NB4 (cell line): ENCODE measurements at regions not wholly inside any gene's neighbourhood (a gene's known extent, or its start where the extent isn't known, plus 50 kb on each side); places are given as distances from the start of the nearest gene placed in this dataset.

Source experiments
- DNase-seq: peaks from one replicate; pipeline ENCODE4 v3.0.0; 2010; ENCODE audit warnings: low read depth
- H3K4me3 ChIP-seq: one replicate; pipeline ENCODE4 v1.5.1; 2011; ENCODE audit warnings: mild to moderate bottlenecking, low read depth, low read length, moderate library complexity
- CTCF ChIP-seq: IDR thresholded peaks from one replicate; pipeline ENCODE4 v1.5.1; 2012; ENCODE audit warnings: low read depth, low read length
- MAX ChIP-seq: IDR thresholded peaks from 2 replicates; pipeline ENCODE4 v1.6.1; 2011; ENCODE audit warnings: low read depth, low read length
- MYC ChIP-seq: IDR thresholded peaks from 2 replicates; pipeline ENCODE4 v1.6.1; 2011; ENCODE audit warnings: low read depth, low read length
- POLR2A ChIP-seq: IDR thresholded peaks from 2 replicates; pipeline ENCODE4 v1.6.1; 2011; ENCODE audit warnings: mild to moderate bottlenecking; ENCODE audit not compliant: insufficient read length; ENCODE audit errors: extremely low read depth

DNA sequence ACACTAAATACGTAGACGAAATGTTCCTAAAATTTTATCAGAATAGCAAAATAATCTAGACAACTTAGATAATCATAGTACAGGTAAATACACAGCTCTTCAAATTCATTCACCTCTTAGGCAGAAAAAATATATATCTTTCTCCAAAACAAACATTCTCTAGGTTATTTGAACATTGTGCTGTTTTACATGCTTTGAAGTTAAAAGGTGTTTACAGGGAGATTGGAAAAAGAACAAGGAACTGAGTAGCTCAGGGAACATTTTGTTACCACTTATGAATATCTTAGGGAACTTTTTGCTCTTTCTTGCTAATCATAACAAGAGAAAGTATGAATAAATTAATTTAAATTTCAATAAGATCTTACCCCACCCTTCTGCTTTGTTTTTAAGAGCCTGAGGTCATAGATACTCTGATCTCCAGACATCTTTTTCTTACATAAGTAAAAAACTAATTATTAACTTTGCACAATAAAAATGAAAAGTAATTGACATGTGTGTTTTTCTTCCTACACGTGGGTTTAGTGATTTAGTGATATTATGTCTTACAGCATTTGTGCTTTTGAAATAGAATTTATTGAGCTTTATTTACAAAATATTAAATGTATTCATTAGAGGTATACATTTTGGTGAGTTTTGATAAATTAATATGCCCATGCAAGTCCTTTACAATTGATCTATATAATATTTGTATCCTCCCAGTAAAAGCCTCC is 1141.4 kb upstream of the EYS start:
- H3K4me3 ChIP-seq = no peak overlapping the region
- TF ChIP-seq CTCF (no peak), POLR2A (no peak), MYC (no peak), MAX (no peak)
- no peak for DNase-seq

- DNase-seq = no peak
- H3K4me3 ChIP-seq = no peak overlapping the region
These were observed 1131.7 kb upstream of the EYS start for GRCh38 chr6:66838764-66839163.

GRCh38 chr6:66825539-66825938 is 1118.5 kb upstream of the EYS start:
- no peak for DNase-seq
- no peak overlapping the region for H3K4me3 ChIP-seq
- no peak for TF ChIP-seq POLR2A
- no peak for TF ChIP-seq MAX
- no peak for TF ChIP-seq MYC
- no peak for TF ChIP-seq CTCF

More at GRCh38 chr6:66838764-66839163, 1131.7 kb upstream of the EYS start:
- no peak for TF ChIP-seq MAX
- no peak for TF ChIP-seq CTCF
- TF ChIP-seq MYC = no peak
- no peak for TF ChIP-seq POLR2A

DNA sequence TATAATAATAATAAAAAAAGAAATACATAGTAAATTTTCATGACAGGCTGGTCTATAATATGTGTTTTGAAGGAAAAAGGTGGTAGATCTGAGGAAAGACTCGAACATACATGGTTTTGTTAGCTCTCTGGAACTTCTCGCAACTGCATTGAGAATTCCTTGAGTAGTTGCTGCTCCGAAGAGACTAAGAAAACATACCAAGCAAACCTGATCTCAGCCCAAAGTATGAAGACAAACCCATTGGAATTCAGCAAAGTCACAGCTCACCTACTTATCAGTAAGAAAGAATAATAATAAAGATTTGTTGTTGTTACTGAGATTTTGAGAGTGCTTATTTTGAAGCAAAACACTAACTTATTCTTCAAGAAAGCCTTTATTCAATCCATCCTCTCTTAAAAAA is 1107.1 kb upstream of the EYS start:
- H3K4me3 ChIP-seq = no peak overlapping the region
- TF ChIP-seq MAX = no peak
- DNase-seq = no peak

DNA sequence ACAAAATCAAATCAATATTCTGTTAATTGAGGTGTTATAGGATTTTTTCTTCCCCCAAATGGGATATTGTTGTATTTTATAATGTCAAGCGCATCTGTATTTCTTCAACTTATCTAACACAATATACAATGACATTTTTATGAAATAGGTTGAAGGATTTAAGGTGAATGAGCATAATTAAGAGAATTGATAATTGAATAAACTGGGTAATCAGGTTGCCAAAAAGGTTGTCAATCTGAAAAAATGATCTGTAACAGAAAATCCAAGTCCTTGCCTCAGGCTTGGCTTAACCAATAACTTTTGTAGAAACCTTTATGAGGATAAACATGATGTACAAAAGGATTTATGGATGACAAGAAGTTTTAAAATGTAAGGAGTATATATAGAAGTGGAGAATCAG is 1101.7 kb upstream of the EYS start:
- no peak for DNase-seq
- H3K4me3 ChIP-seq = no peak overlapping the region
- TF ChIP-seq MAX = no peak
- no peak for TF ChIP-seq CTCF
- no peak for TF ChIP-seq MYC
- TF ChIP-seq POLR2A = no peak

GRCh38 chr6:66796987-66797386 is 1090.0 kb upstream of the EYS start:
- no peak for TF ChIP-seq MAX
- TF ChIP-seq MYC = no peak
- no peak for TF ChIP-seq POLR2A
- TF ChIP-seq CTCF = no peak
- DNase-seq = no peak
- no peak overlapping the region for H3K4me3 ChIP-seq
